Activated CD4-positive, alpha-beta T cell treated with anti-CD3 and anti-CD28 coated beads, Interleukin-2, amount 10 ng/mL, durations not matched to agents 24 days and 14 days (primary cell): ENCODE measurements at regions not wholly inside any gene's neighbourhood (a gene's known extent, or its start where the extent isn't known, plus 50 kb on each side); places are given as distances from the start of the nearest gene placed in this dataset.
"Not testable (repeated sequence)": the region's sequence is repeated elsewhere in the genome, so short reads cannot be mapped to it uniquely, and the experiment has no call there.

Source experiments
- DNase-seq: peaks from one replicate; pipeline ENCODE4 v3.0.0; 2022
- H3K27ac Mint-ChIP-seq: one replicate; pipeline ENCODE4 v1.8.0; 2022; ENCODE audit warnings: mild to moderate bottlenecking, mixed read lengths
- H3K27me3 Mint-ChIP-seq: one replicate; pipeline ENCODE4 v1.8.0; 2022; ENCODE audit warnings: mixed read lengths
- H3K36me3 Mint-ChIP-seq: one replicate; pipeline ENCODE4 v1.8.0; 2022; ENCODE audit warnings: low read depth, mild to moderate bottlenecking, mixed read lengths
- H3K4me1 Mint-ChIP-seq: one replicate; pipeline ENCODE4 v1.8.0; 2021; ENCODE audit warnings: mixed read lengths
- H3K4me3 Mint-ChIP-seq: one replicate; pipeline ENCODE4 v1.8.0; 2022; ENCODE audit warnings: mild to moderate bottlenecking, moderate library complexity, mixed read lengths
- H3K9me3 Mint-ChIP-seq: one replicate; pipeline ENCODE4 v1.8.0; 2021; ENCODE audit warnings: mixed read lengths
- intact Hi-C: fragments of 100-400 bp; cut with micrococcal nuclease; formaldehyde crosslinking; loops from one replicate; pipeline ENCODE4 v1.15.1; 2023

GRCh38 chr6:27176523-27177484 lies 70.7 kb upstream of the PRSS16 start:
- intact Hi-C loops, result loop anchor here (1.0 to 5.0 kb wide), 7 partner anchors 19 to 1765 kb away; partner anchors contain the start of gene ZNF391
- no peaks in the 10 kb centered on the region for H3K36me3 Mint-ChIP-seq
- peak; percentile 90 for DNase-seq
- peaks cover 24% of the 10 kb centered on the region for H3K27me3 Mint-ChIP-seq
- peaks cover 17% of the 10 kb centered on the region for H3K4me1 Mint-ChIP-seq
- no peaks in the 10 kb centered on the region for H3K9me3 Mint-ChIP-seq
- H3K4me3 Mint-ChIP-seq, result peak overlapping the region; percentile 95
- H3K27ac Mint-ChIP-seq, result peak overlapping the region; percentile 93

DNA sequence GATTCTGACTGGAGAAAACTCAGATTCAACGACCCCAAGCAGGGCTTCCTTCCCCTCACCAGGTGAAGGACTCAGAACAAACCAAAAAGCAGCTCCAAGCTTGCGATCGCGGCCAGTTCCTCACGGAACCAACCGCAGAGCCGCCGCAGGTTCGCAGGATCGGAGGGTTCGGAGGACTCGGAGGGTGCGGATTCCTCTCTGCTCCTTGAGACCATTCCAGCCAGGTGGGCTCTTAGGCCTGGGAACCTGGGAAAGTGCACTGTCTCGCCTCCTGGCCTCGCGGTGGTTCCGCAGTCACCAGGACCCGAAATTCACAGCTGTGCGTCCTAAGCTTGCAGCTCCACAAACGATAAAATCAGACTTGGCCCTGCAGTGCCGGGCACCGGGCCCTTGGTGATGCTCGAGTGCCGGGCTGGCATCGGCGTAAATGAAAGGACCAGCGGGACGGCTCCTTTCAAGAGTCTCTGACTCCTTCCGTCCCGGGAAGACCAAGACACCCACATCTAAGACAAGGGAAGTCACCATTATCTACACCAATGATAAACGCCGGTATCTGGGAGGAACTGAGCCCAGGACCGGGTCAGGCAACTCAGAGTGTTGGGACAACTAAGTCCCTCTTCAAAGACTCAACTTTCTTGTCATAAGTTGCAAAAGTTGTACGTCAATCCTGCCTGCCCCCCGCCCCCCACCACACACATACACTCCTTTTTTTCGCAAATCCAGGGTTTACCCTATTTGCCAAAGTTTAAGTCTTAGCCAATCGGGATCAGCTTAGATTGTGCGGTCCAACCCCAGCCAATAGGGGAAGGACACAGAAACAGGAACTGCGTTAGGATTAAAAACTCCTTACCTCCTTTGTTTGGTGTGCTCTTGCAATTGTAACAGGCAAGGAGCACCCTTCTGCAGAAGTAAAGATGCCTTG lies 69.8 kb upstream of the PRSS16 start:
- DNase-seq, result peak; percentile 92
- no peaks in the 10 kb centered on the region for H3K36me3 Mint-ChIP-seq
- peaks cover 17% of the 10 kb centered on the region for H3K4me1 Mint-ChIP-seq
- H3K4me3 Mint-ChIP-seq, result peak overlapping the region; percentile 95
- H3K27me3 Mint-ChIP-seq, result peaks cover 33% of the 10 kb centered on the region
- peak overlapping the region; percentile 93 for H3K27ac Mint-ChIP-seq
- no peaks in the 10 kb centered on the region for H3K9me3 Mint-ChIP-seq
- intact Hi-C loops, result loop anchor here (1.0 to 5.0 kb wide), 8 partner anchors 11 to 1765 kb away; partner anchors contain the start of gene ZNF391

DNA sequence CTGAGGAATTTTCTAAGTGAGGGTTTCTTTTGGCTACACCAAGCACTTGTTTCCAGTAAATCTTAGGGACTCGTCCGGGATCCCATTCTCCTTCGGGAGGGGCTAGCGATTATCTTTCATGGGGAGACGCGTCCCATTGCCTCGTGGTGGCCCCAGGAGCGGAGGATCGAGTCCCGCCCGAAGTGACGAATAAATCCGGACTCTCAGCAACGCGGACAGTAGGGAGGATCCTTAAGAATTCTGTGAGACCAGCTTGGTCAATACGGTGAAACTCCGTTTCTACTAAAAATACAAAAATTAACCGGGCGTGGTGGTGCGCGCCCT lies 69.1 kb upstream of the PRSS16 start:
- H3K27ac Mint-ChIP-seq, result peak overlapping the region; percentile 93
- peaks cover 17% of the 10 kb centered on the region for H3K4me1 Mint-ChIP-seq
- no peaks in the 10 kb centered on the region for H3K9me3 Mint-ChIP-seq
- peaks cover 37% of the 10 kb centered on the region for H3K27me3 Mint-ChIP-seq
- H3K4me3 Mint-ChIP-seq, result peak overlapping the region; percentile 95
- intact Hi-C loops, result loop anchor here (1.0 to 5.0 kb wide), 4 partner anchors 10 to 1764 kb away; partner anchors contain the start of gene ZNF391
- no peak for DNase-seq
- H3K36me3 Mint-ChIP-seq, result no peaks in the 10 kb centered on the region

DNA sequence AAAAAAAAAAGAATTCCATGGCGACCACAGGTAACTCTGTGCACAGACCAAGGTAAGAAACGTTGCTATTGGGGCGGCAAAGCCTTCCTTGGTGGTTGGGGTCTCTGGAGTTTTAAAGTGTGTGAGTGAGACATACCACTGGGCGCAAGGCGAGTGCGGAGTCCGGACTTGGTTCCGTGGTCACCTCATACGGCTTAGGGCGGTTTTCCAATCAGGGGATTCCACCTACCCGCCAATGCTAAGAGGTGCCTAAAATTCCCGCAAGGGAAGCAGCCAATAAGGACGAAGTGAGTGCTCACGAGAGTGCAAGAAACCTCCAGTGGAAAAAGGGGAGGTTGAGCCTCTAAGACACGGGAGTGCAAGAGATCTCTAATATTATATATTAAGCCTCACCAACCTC lies 68.6 kb upstream of the PRSS16 start:
- H3K4me1 Mint-ChIP-seq, result peaks cover 17% of the 10 kb centered on the region
- peak overlapping the region; percentile 95 for H3K4me3 Mint-ChIP-seq
- peak; percentile 54 for DNase-seq
- peaks cover 37% of the 10 kb centered on the region for H3K27me3 Mint-ChIP-seq
- H3K27ac Mint-ChIP-seq, result no peak overlapping the region
- H3K36me3 Mint-ChIP-seq, result no peaks in the 10 kb centered on the region
- intact Hi-C loops, result loop anchor here (1.0 to 5.0 kb wide), 4 partner anchors 9 to 1763 kb away; partner anchors contain the start of gene ZNF391
- H3K9me3 Mint-ChIP-seq, result no peaks in the 10 kb centered on the region

DNA sequence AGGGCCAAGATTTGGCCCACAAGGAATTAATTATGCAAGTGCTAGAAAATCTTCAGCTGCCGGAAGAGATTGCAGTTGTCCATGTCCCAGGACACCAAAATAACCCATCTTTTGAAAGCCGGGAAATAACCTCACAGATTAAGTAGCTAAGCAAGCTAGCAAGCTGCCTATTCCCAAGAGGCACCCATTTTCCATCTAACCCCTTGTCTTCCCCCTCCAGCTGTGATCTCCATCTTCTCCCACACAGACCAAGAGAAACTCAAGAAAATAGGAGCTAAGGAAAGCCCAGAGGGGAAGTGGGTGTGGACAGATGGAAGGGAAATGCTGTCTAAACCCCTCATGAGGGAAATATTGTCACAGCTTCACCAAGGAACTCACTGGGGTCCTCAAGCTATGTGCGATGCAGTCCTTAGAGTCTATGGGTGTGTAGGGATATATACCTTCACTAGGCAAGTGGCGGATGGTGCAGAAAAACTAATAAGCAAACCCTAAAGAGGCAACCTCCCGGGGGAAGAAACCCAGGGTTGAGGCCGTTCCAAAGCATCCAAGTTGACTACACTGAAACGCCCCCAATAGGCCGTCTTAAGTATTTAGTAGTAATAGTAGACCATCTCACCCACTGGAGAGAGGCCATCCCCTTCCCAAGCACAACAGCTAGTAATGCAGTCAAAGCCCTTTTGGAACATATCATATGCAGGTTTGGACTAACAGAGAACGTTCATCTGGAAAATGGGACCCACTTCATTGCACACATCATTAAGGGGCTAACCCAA lies 64.3 kb upstream of the PRSS16 start:
- H3K27me3 Mint-ChIP-seq, result peaks cover 41% of the 10 kb centered on the region
- DNase-seq, result no peak
- intact Hi-C loops, result no loop called here
- H3K4me1 Mint-ChIP-seq, result peaks cover 8% of the 10 kb centered on the region
- no peak overlapping the region for H3K4me3 Mint-ChIP-seq
- no peaks in the 10 kb centered on the region for H3K36me3 Mint-ChIP-seq
- no peak overlapping the region for H3K27ac Mint-ChIP-seq
- H3K9me3 Mint-ChIP-seq, result no peaks in the 10 kb centered on the region

DNA sequence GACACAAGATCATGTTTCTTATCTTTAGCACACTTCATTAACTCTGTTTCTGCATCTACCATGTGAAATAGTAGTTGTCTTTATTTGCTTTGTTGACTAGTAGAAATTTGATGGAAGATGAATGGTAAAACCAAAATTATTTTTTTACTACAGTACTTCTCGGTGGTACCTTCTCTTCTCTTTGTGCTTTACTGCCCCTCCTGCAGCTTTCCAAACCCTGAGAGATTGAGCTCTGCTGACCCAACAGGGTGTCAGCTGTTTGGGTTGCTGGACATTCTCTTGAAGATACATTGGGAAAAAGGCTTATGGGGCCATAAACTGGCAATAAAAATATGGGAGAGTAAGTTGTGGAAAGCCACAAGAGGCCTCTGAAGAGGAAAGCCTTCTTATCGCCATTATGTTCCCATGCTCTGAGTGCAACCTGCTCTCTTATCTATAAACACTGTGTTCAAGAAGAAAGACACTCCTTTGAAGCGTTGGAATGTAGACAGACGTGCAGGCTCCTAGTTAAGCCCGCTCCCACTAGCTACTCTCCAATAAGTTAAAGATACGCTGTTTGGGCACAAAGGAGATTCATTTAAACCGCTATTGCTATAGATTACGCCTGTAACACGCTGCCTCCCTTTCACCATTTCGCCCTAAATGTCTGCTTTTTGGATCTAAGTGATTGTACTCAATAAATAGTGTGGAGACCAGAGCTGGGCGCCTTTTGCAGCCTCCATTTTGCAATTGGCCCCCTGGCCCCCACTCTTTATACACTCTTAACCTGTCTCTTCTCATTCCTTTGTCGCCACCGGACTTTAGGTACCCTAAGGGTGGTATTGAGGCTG lies 60.1 kb upstream of the PRSS16 start:
- no peak for DNase-seq
- peak overlapping the region; percentile 92 for H3K4me3 Mint-ChIP-seq
- H3K36me3 Mint-ChIP-seq, result no peaks in the 10 kb centered on the region
- peaks cover 10% of the 10 kb centered on the region for H3K4me1 Mint-ChIP-seq
- no peaks in the 10 kb centered on the region for H3K9me3 Mint-ChIP-seq
- H3K27ac Mint-ChIP-seq, result peak overlapping the region; percentile 50
- H3K27me3 Mint-ChIP-seq, result peaks cover 13% of the 10 kb centered on the region
- intact Hi-C loops, result loop anchor here (1.0 to 2.0 kb wide), 6 partner anchors 9 to 715 kb away; partner anchors contain the start of gene POM121L2

DNA sequence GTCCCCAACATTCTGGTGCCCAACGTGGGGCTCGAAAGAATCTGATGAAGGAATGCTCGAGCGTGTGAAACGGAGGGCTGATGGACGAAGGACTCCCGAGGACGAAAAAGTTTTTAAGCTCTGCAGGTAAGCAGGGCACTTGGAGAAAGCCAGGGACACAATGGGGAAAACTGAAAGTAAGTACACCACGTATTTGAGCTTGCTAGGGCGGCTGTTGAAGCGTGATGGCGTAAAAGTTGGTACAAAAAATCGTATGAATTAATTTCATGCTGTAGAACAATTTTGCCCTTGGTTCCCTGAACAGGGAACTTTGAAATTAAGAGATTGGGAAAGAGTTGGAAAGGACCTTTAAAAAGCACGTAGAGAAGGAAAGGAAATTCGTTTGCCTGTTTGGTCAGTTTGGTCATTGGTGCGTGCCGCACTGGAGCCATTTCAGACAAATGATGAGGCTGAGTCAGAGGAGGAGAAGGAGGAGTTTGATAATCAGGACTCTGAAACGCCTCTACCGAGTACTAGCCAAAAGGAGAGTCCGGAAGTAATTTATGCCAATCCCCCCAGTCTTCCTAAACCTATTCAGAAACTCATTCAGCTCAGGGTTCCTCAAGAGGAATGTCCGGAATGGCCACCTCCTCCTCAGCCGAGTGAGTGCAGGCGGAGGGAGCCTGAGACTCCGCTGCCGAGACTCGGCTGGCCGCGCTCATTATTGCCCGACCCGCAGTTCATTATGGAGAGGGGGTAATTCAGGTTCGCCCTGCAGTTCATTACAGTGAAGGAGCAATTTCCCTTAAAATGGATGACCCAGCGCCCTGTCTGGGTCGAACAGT lies 59.2 kb upstream of the PRSS16 start:
- H3K27ac Mint-ChIP-seq, result peak overlapping the region; percentile 50
- no peaks in the 10 kb centered on the region for H3K36me3 Mint-ChIP-seq

GRCh38 chr6:27188885-27189418 lies 58.5 kb upstream of the PRSS16 start:
- peak; percentile 86 for DNase-seq
- peaks cover 6% of the 10 kb centered on the region for H3K27me3 Mint-ChIP-seq
- no peaks in the 10 kb centered on the region for H3K36me3 Mint-ChIP-seq
- H3K4me3 Mint-ChIP-seq, result peak overlapping the region; percentile 92
- peaks cover 10% of the 10 kb centered on the region for H3K4me1 Mint-ChIP-seq
- intact Hi-C loops, result loop anchor here (1.0 to 2.0 kb wide), 7 partner anchors 11 to 714 kb away; partner anchors contain the start of gene POM121L2
- no peaks in the 10 kb centered on the region for H3K9me3 Mint-ChIP-seq
- no peak overlapping the region for H3K27ac Mint-ChIP-seq

More for the DNA sequence above, 59.2 kb upstream of the PRSS16 start:
- H3K4me1 Mint-ChIP-seq, result peaks cover 10% of the 10 kb centered on the region
- peak; percentile 80 for DNase-seq
- H3K4me3 Mint-ChIP-seq, result peak overlapping the region; percentile 92
- H3K27me3 Mint-ChIP-seq, result peaks cover 6% of the 10 kb centered on the region
- intact Hi-C loops, result loop anchor here (1.0 to 2.0 kb wide), 6 partner anchors 10 to 715 kb away; partner anchors contain the start of gene POM121L2
- no peaks in the 10 kb centered on the region for H3K9me3 Mint-ChIP-seq

DNA sequence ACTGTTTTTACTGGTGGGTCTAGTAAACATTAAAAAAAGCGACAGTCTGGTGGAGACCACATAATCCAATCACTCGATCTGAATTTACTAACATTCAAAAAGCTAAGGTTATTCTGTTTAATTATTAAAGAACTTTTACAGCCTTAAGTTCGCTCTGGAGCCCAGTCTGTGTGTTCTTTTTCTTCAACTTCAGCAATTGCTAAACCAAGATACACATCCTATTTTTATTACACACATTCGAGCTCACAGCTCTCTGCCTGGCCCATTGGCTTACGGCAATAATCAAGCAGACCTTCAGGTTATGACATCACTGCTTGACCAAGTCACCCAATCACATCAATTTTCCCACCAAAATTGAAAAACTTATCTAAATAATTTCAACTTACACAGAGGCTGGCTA lies 57.4 kb upstream of the PRSS16 start:
- intact Hi-C loops, result no loop called here
- Mint-ChIP-seq H3K36me3 (no peaks in the 10 kb centered on the region), H3K9me3 (no peaks in the 10 kb centered on the region), H3K4me3 (no peak overlapping the region), H3K27ac (no peak overlapping the region), H3K4me1 (peaks cover 10% of the 10 kb centered on the region), H3K27me3 (peaks cover 6% of the 10 kb centered on the region)
- no peak for DNase-seq

DNA sequence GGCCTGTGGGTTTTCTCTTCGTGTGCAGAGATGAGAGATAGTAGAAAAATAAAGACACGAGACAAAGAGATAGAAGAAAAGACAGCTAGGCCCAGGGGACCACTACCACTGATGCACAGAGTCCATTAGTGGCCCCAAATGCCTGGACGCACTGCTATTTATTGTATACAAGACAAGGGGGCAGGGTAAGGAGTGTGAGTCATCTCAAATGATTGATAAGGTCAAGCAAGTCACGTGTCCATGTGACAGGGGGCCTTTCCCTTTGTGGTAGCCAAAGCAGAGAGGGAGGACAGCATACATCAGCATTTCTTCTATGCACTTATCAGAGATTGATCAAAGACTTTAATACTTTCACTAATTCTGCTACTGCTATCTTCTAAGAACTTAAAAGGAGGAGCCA lies 53.0 kb upstream of the PRSS16 start:
- DNase-seq, H3K36me3 Mint-ChIP-seq, H3K27ac Mint-ChIP-seq, H3K9me3 Mint-ChIP-seq, H3K27me3 Mint-ChIP-seq, H3K4me1 Mint-ChIP-seq, H3K4me3 Mint-ChIP-seq, intact Hi-C loops: not testable (repeated sequence)

- H3K36me3 Mint-ChIP-seq, H3K27ac Mint-ChIP-seq, intact Hi-C loops, H3K4me3 Mint-ChIP-seq, H3K9me3 Mint-ChIP-seq, H3K27me3 Mint-ChIP-seq, H3K4me1 Mint-ChIP-seq, DNase-seq: not testable (repeated sequence)
Observed at GRCh38 chr6:27195547-27195946, 52.0 kb upstream of the PRSS16 start.
